ENCODE measurements at regions not wholly inside any gene's neighbourhood (a gene's known extent, or its start where the extent isn't known, plus 50 kb on each side); places are given as distances from the start of the nearest gene placed in this dataset.

DNA sequence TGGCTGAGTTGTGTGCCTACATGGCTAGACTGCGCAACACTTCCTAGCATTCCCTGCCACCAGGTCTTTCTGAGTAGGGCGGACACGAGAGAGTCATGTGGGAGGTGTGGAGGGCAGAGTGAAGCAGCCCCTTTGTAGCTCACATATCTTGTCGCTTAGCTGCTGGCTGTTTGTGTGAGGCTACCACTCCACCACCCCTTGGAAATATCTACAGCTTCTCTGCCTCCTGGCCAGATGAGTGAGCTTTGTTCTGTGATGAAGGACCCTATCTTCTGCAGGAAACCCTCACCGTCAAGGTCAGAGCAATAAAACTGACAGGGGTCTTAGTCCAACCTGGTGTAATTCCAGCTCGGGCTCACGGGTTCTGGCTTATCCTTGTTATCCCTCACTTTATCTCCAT lies 232.1 kb upstream of the ASIC2 start:
- DNase-seq, result no peak
- H3K27ac ChIP-seq, result no peak overlapping the region

DNA sequence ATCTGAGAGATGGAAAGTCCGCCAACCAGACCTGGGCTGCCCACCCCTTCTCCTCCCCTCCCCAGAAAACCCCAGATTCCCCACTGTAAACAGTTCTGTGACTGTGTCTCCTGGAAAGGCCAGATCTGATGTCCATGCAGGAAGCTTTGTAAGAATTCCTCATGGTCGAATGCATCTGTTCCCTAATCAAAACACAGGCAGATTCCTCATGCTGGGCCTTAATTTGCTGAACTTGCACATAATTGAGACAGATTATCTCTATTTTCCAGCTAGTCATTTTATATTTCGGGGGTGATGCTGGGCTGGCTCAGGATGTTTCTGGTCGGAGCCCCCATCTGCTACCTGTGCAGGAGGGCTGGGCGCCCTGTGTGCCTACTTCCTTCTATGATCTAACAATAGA lies 233.6 kb upstream of the ASIC2 start:
- TF ChIP-seq, protein P1, sequence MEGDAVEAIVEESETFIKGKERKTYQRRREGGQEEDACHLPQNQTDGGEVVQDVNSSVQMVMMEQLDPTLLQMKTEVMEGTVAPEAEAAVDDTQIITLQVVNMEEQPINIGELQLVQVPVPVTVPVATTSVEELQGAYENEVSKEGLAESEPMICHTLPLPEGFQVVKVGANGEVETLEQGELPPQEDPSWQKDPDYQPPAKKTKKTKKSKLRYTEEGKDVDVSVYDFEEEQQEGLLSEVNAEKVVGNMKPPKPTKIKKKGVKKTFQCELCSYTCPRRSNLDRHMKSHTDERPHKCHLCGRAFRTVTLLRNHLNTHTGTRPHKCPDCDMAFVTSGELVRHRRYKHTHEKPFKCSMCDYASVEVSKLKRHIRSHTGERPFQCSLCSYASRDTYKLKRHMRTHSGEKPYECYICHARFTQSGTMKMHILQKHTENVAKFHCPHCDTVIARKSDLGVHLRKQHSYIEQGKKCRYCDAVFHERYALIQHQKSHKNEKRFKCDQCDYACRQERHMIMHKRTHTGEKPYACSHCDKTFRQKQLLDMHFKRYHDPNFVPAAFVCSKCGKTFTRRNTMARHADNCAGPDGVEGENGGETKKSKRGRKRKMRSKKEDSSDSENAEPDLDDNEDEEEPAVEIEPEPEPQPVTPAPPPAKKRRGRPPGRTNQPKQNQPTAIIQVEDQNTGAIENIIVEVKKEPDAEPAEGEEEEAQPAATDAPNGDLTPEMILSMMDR (IDR thresholded peaks at IDR 0.05), result no peak
- no peak for TF ChIP-seq POLR2A (IDR thresholded peaks at IDR 0.05)
- DNase-seq, result no peak

More for the DNA sequence above, 232.1 kb upstream of the ASIC2 start:
- Histone ChIP-seq H3K4me3 (no peak overlapping the region), H3K4me1 (no peaks in the 10 kb centered on the region), H3K27me3 (no peaks in the 10 kb centered on the region), H3K36me3 (no peaks in the 10 kb centered on the region), H3K9me3 (no peaks in the 10 kb centered on the region)
- TF ChIP-seq, protein P1 (IDR thresholded peaks at IDR 0.05), result no peak
- no peak for TF ChIP-seq POLR2A (IDR thresholded peaks at IDR 0.05)

DNA sequence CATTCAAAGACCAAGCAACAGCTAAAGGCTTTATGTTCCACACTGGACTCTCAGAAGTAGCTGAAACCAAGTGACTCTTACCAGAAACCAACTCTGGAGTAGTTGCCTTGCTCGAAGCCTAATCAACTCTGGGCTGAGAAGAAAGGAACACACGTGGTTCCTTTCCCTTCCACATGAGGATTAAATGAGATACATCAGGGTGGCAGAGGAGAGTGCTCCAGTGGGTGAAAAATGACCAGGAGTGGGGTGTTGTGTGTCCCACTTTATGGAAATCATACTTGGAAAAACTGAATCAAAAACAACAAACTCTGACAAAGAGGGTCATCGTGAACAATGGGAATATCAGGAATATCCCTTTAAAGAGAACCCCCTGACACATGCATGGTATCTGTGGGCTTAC lies 234.2 kb upstream of the ASIC2 start:
- no peaks in the 10 kb centered on the region for H3K4me1 ChIP-seq
- H3K27ac ChIP-seq, result no peak overlapping the region
- no peak for DNase-seq
- H3K36me3 ChIP-seq, result no peaks in the 10 kb centered on the region
- no peak overlapping the region for H3K4me3 ChIP-seq
- no peaks in the 10 kb centered on the region for H3K27me3 ChIP-seq
- TF ChIP-seq POLR2A (IDR thresholded peaks at IDR 0.05), result no peak
- TF ChIP-seq, protein P1 (IDR thresholded peaks at IDR 0.05), result no peak
- H3K9me3 ChIP-seq, result no peaks in the 10 kb centered on the region

More for the DNA sequence above, 233.6 kb upstream of the ASIC2 start:
- Histone ChIP-seq H3K9me3 (no peaks in the 10 kb centered on the region), H3K36me3 (no peaks in the 10 kb centered on the region), H3K27me3 (no peaks in the 10 kb centered on the region), H3K4me3 (no peak overlapping the region), H3K4me1 (no peaks in the 10 kb centered on the region), H3K27ac (no peak overlapping the region)

DNA sequence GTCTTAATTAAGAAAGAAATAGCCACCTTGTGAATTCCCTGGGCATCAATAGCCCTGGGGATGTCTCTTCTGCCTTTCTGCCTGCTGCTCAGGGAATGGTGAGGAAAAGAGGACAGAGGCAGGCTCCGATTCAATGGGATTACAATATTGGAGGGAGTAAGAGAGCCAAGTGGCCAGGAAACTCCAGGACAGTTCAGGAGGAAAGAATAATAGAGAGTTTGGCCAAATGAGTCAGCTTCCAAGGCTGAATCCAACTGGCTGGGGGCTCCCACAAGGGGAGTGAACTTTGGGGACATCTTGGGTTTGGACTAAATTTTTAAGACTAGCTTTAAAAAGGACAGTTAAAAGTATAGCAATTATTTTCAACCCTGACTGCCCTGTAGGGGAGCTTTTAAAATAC lies 235.8 kb upstream of the ASIC2 start:
- TF ChIP-seq POLR2A (IDR thresholded peaks at IDR 0.05), result no peak
- TF ChIP-seq, protein P1 (IDR thresholded peaks at IDR 0.05), result no peak
- no peak overlapping the region for H3K27ac ChIP-seq
- no peak overlapping the region for H3K4me3 ChIP-seq
- no peaks in the 10 kb centered on the region for H3K27me3 ChIP-seq
- H3K9me3 ChIP-seq, result no peaks in the 10 kb centered on the region
- no peak for DNase-seq
- H3K36me3 ChIP-seq, result no peaks in the 10 kb centered on the region
- H3K4me1 ChIP-seq, result no peaks in the 10 kb centered on the region

DNA sequence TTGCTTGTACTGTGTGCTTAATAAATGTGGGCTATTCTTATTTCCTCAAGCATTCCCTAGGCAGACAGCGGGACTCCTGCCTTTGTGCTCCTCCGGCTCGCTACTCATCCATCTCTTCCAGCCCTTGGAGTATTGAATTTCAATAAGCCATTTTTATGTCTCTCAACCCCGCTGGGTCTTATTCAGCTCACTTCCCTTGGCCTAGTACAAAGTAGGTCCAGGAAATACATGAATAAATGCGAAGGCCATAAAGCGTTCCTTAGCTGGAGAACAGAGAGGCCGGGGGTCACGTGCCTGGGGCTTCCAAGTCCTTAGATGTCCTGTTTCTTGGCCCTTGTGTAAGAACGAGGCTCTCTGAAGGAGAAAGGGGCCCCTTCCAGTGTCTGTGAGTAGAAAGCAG lies 236.7 kb upstream of the ASIC2 start:
- no peaks in the 10 kb centered on the region for H3K36me3 ChIP-seq
- TF ChIP-seq, protein P1 (IDR thresholded peaks at IDR 0.05), result no peak
- no peak for TF ChIP-seq POLR2A (IDR thresholded peaks at IDR 0.05)
- H3K9me3 ChIP-seq, result no peaks in the 10 kb centered on the region
- no peak for DNase-seq
- no peak overlapping the region for H3K27ac ChIP-seq
- no peaks in the 10 kb centered on the region for H3K4me1 ChIP-seq
- H3K4me3 ChIP-seq, result no peak overlapping the region
- H3K27me3 ChIP-seq, result no peaks in the 10 kb centered on the region

DNA sequence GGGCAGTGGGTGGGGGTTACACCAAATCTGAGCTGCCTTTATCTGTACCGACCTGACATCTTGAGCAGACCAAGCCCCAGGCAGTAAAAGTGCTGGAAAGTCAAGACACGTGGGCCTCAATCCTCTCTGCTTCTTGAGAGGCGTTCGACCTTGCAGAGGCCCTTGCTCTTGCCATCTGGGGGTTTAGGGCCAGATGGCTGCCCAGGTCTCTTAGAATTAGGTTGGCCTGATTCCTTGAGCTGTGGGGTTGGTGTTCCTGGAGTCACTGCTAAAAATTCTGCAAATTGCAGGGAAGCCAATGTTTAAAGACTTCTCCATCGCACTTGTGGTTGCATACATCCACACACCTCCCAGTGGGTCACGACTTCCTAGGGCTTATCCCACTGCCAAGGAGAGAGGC lies 238.2 kb upstream of the ASIC2 start:
- no peaks in the 10 kb centered on the region for H3K36me3 ChIP-seq
- H3K27me3 ChIP-seq, result no peaks in the 10 kb centered on the region
- H3K4me3 ChIP-seq, result no peak overlapping the region
- no peaks in the 10 kb centered on the region for H3K9me3 ChIP-seq
- no peak for TF ChIP-seq POLR2A (IDR thresholded peaks at IDR 0.05)
- TF ChIP-seq, protein P1 (IDR thresholded peaks at IDR 0.05), result no peak
- H3K4me1 ChIP-seq, result no peaks in the 10 kb centered on the region
- H3K27ac ChIP-seq, result no peak overlapping the region
- DNase-seq, result no peak

Measured in Peyer's patch (tissue), 4 donors.